Progenitor cell of endocrine pancreas (in vitro differentiated cells): ENCODE measurements at regions not wholly inside any gene's neighbourhood (a gene's known extent, or its start where the extent isn't known, plus 50 kb on each side); places are given as distances from the start of the nearest gene placed in this dataset.

Experiments used
- DNase-seq: peaks from one replicate; pipeline ENCODE4 v3.0.0; 2021; ENCODE audit warnings: low spot score; ENCODE audit not compliant: unreplicated experiment
- H3K27ac Mint-ChIP-seq: 2 replicates; pipeline ENCODE4 v1.8.0; 2021; ENCODE audit warnings: mild to moderate bottlenecking, moderate library complexity, mixed read lengths
- H3K27me3 Mint-ChIP-seq: 2 replicates; pipeline ENCODE4 v1.8.0; 2021; ENCODE audit warnings: mixed read lengths
- H3K36me3 Mint-ChIP-seq: 2 replicates; pipeline ENCODE4 v1.8.0; 2022; ENCODE audit warnings: mixed read lengths; ENCODE audit not compliant: insufficient read depth
- H3K4me1 Mint-ChIP-seq: 2 replicates; pipeline ENCODE4 v1.8.0; 2021; ENCODE audit warnings: low read depth, mixed read lengths
- H3K4me3 Mint-ChIP-seq: 2 replicates; pipeline ENCODE4 v1.8.0; 2021; ENCODE audit warnings: low read depth, mild to moderate bottlenecking, moderate library complexity, mixed read lengths
- H3K9me3 Mint-ChIP-seq: 2 replicates; pipeline ENCODE4 v1.8.0; 2021; ENCODE audit warnings: low read depth, mixed read lengths
- TF ChIP-seq, protein P1 (sequence below): fragments of 200-600 bp; sonication (generic); IDR thresholded peaks from one replicate; pipeline ENCODE4 v1.5.0; 2021; ENCODE audit warnings: antibody characterized with exemption, mild to moderate bottlenecking; ENCODE audit not compliant: unreplicated experiment

DNA sequence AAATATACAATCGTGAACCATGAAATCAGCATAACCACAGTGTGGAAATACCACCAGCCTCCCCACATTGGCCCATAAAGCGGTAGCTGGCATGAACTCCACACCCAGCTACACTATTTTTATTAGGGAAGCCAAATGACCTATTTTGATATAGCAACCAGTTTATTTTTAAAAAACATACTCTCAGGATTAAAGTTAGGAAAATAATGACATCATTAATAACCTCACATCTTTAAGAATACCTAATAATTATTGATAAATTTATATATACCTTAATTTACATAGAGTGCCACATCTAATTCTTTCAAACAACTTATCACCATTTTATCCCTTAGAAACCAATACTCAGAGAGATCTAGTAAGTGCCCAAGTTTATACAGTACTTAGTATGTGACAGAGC lies 692.0 kb upstream of the PKDCC start:
- no peak overlapping the region for H3K27ac Mint-ChIP-seq
- no peaks in the 10 kb centered on the region for H3K36me3 Mint-ChIP-seq
- no peaks in the 10 kb centered on the region for H3K4me1 Mint-ChIP-seq
- peaks cover 4% of the 10 kb centered on the region for H3K9me3 Mint-ChIP-seq
- TF ChIP-seq, protein P1, sequence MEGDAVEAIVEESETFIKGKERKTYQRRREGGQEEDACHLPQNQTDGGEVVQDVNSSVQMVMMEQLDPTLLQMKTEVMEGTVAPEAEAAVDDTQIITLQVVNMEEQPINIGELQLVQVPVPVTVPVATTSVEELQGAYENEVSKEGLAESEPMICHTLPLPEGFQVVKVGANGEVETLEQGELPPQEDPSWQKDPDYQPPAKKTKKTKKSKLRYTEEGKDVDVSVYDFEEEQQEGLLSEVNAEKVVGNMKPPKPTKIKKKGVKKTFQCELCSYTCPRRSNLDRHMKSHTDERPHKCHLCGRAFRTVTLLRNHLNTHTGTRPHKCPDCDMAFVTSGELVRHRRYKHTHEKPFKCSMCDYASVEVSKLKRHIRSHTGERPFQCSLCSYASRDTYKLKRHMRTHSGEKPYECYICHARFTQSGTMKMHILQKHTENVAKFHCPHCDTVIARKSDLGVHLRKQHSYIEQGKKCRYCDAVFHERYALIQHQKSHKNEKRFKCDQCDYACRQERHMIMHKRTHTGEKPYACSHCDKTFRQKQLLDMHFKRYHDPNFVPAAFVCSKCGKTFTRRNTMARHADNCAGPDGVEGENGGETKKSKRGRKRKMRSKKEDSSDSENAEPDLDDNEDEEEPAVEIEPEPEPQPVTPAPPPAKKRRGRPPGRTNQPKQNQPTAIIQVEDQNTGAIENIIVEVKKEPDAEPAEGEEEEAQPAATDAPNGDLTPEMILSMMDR, result no peak
- H3K27me3 Mint-ChIP-seq, result no peaks in the 10 kb centered on the region
- H3K4me3 Mint-ChIP-seq, result no peak overlapping the region
- no peak for DNase-seq

DNA sequence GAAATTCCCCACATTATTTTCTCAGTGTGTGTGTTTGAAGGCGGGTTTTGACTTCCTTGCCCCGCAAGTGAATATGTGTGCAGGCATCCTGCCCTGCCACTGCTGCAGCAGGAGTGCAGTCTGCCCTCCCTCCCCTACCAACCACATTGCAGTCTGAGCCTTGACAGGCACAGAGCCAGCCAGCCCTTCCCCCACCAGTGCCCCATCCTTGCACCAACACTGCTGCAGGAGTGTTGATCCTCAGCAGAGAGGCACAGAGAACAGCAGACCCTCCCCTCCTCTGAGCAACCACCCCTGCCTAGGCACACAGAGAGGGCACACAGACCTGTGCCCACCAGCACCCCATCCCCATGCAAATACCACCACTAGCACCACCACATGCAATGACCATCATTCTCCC lies 683.0 kb upstream of the PKDCC start:
- Mint-ChIP-seq H3K4me1 (no peaks in the 10 kb centered on the region), H3K4me3 (no peak overlapping the region), H3K36me3 (no peaks in the 10 kb centered on the region), H3K27ac (no peak overlapping the region), H3K9me3 (peaks cover 18% of the 10 kb centered on the region), H3K27me3 (no peaks in the 10 kb centered on the region)
- TF ChIP-seq, protein P1, result no peak
- DNase-seq, result no peak

DNA sequence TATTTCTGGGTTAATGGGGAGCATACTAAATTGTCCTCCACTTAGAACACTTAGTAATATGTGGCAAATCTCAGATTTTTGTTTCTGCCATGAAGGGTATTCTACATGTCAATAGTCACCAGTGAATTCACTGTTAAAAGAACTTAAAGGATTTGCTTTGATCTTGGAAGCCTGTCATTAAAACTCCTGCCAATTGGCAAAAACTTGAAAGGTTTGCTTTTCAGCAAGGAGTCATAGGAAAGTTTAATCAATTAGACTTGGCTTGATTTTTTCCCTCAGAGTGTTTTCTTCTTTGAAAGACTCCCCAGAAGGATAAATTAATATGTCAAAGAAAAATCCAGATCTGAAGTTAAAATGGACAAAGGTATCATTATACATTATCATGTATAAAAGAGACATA lies 671.9 kb upstream of the PKDCC start:
- Mint-ChIP-seq H3K27ac (no peak overlapping the region), H3K36me3 (no peaks in the 10 kb centered on the region)

DNA sequence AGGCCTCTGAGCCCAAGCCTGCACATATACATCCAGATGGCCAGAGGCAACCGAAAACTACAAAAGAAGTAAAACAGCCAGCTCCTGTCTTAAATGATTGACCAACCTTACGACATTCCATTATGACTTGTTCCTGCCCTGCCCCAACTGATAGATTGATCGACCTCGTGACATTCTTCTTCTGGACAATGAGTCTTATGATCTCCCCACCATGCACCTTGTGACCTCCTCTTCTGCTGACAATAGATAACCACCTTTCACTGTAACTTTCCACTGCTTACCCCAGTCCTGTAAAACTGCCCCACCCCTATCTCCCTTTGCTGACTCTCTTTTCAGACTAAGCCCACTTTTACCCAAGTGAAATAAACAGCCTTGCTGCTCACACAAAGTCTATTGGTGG lies 670.0 kb upstream of the PKDCC start:
- Mint-ChIP-seq H3K4me1 (peaks cover 2% of the 10 kb centered on the region), H3K4me3 (no peak overlapping the region), H3K27ac (no peak overlapping the region), H3K9me3 (no peaks in the 10 kb centered on the region), H3K36me3 (no peaks in the 10 kb centered on the region), H3K27me3 (no peaks in the 10 kb centered on the region)
- DNase-seq, result no peak
- TF ChIP-seq, protein P1, result no peak

More for the DNA sequence above, 671.9 kb upstream of the PKDCC start:
- H3K4me1 Mint-ChIP-seq, result peaks cover 2% of the 10 kb centered on the region
- TF ChIP-seq, protein P1, result no peak
- H3K4me3 Mint-ChIP-seq, result no peak overlapping the region
- no peaks in the 10 kb centered on the region for H3K27me3 Mint-ChIP-seq
- no peak for DNase-seq
- H3K9me3 Mint-ChIP-seq, result peaks cover 9% of the 10 kb centered on the region

DNA sequence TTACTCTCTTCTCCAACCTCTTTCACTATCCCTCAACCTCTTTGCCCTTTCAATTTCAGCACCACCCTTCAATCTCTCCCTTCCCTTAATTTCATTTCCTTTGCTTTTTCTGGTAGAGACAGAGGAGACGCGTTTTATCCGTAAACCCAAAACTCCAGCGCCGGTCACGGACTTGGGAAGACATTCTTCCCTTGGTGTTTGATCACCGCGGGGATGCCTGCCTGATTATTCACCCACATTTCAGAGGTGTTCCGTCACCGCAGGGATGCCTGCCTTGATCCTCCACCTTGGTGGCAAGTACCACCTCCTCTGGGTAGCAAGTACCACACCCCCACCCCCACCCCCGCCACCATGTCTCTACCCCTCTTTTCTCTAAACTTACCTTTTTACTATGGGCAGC lies 669.4 kb upstream of the PKDCC start:
- Mint-ChIP-seq H3K4me1 (peaks cover 2% of the 10 kb centered on the region), H3K9me3 (no peaks in the 10 kb centered on the region), H3K27ac (no peak overlapping the region), H3K36me3 (no peaks in the 10 kb centered on the region), H3K4me3 (no peak overlapping the region), H3K27me3 (no peaks in the 10 kb centered on the region)
- no peak for DNase-seq
- TF ChIP-seq, protein P1, result no peak
